Tibial nerve (tissue), 4 donors: ENCODE measurements at regions not wholly inside any gene's neighbourhood (a gene's known extent, or its start where the extent isn't known, plus 50 kb on each side); places are given as distances from the start of the nearest gene placed in this dataset.

Source experiments
- EP300 ChIP-seq, 2 donors: sonication (generic); formaldehyde crosslinking; IDR thresholded peaks; one replicate each; pipeline ENCODE4 v1.6.1; 2017; ENCODE audit warnings: antibody characterized with exemption in 2 of 2, mild to moderate bottlenecking in 1 of 2
- POLR2A ChIP-seq, 2 donors: fragments of 450-650 bp; IDR thresholded peaks; one replicate each; pipeline ENCODE4 v1.6.1; 2017; ENCODE audit warnings: antibody characterized with exemption in 2 of 2, mild to moderate bottlenecking in 2 of 2, moderate library complexity in 2 of 2
- TF ChIP-seq, protein P1 (sequence below), 5 experiments: fragments of 200-600 bp in 3 of 5; fragments of 450-650 bp in 2 of 5; sonication (generic) in 3 of 5; IDR thresholded peaks; one replicate each; pipeline ENCODE4 v1.5.1; 2016 to 2019; ENCODE audit warnings: antibody characterized with exemption in 5 of 5, mild to moderate bottlenecking in 3 of 5, moderate library complexity in 2 of 5

DNA sequence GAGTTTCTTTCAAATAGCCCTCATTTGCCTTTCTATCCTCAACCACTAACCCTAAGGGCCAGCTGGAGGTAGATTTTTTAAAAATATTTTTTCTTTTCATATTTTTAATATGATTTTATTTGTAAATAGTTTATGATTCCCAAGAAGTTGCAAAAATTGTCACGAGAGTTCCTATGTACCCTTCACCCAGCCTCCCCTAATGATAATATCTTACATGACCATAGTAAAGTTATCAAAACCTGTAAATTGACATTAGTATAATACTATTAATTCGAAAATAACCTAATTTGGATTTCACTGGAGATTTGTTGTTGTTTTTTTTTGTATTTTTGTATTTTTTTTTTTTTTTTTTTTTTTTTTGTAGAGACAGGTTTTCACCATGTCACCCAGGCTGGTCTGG lies 495.5 kb downstream of the MIAT start:
- TF ChIP-seq, protein P1, sequence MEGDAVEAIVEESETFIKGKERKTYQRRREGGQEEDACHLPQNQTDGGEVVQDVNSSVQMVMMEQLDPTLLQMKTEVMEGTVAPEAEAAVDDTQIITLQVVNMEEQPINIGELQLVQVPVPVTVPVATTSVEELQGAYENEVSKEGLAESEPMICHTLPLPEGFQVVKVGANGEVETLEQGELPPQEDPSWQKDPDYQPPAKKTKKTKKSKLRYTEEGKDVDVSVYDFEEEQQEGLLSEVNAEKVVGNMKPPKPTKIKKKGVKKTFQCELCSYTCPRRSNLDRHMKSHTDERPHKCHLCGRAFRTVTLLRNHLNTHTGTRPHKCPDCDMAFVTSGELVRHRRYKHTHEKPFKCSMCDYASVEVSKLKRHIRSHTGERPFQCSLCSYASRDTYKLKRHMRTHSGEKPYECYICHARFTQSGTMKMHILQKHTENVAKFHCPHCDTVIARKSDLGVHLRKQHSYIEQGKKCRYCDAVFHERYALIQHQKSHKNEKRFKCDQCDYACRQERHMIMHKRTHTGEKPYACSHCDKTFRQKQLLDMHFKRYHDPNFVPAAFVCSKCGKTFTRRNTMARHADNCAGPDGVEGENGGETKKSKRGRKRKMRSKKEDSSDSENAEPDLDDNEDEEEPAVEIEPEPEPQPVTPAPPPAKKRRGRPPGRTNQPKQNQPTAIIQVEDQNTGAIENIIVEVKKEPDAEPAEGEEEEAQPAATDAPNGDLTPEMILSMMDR (IDR thresholded peaks at IDR 0.05): no peak
- TF ChIP-seq POLR2A (IDR thresholded peaks at IDR 0.05): no peak
- no peak for TF ChIP-seq EP300 (IDR thresholded peaks at IDR 0.05)
